DOHH2 (cell line): ENCODE measurements at regions not wholly inside any gene's neighbourhood (a gene's known extent, or its start where the extent isn't known, plus 50 kb on each side); places are given as distances from the start of the nearest gene placed in this dataset.

Experiments
- CTCF ChIP-seq: fragments of 200-600 bp; sonication (generic); IDR thresholded peaks from one replicate; pipeline ENCODE4 v1.5.1; 2014; ENCODE audit warnings: antibody characterized with exemption, mild to moderate bottlenecking, low read depth, low read length; ENCODE audit not compliant: poor library complexity, severe bottlenecking
- EZH2phosphoT487 ChIP-seq: fragments of 200-600 bp; sonication (generic); IDR thresholded peaks from 2 replicates; pipeline ENCODE4 v1.6.1; 2017; ENCODE audit warnings: borderline replicate concordance, mild to moderate bottlenecking, antibody characterized with exemption, low read length, moderate library complexity, mixed read lengths

GRCh38 chr17:34126496-34126895, 128.6 kb upstream of the CCL2 start:
- TF ChIP-seq CTCF (no peak), EZH2phosphoT487 (no peak)
